ENCODE measurements at regions not wholly inside any gene's neighbourhood (a gene's known extent, or its start where the extent isn't known, plus 50 kb on each side); places are given as distances from the start of the nearest gene placed in this dataset.

GRCh38 chr3:65044401-65044800, 356.6 kb upstream of the ADAMTS9 start (continued):
- TF ChIP-seq REST (IDR thresholded peaks at IDR 0.05; ENCODE audit: unreplicated experiment) (no peak), ZNF114 (CRISPR knock-in tag; IDR thresholded peaks at IDR 0.05) (no peak), ZNF331 (CRISPR knock-in tag; IDR thresholded peaks at IDR 0.05; ENCODE audit: low read depth) (no peak)

- Histone ChIP-seq H3K79me2 (replicated peaks; ENCODE audit: insufficient read depth) (no peaks in the 10 kb centered on the region), H3K27me3 (ENCODE audit: insufficient read depth) (no peaks in the 10 kb centered on the region), H3F3A (replicated peaks; ENCODE audit: low read depth) (no peaks in the 10 kb centered on the region), H4K20me1 (replicated peaks; ENCODE audit: insufficient read depth) (no peaks in the 10 kb centered on the region), H3K4me1 (ENCODE audit: insufficient read depth) (no peaks in the 10 kb centered on the region), H2AFZ (0 out of 2 replicates have a peak overlapping the region, but pooled peaks have one; percentile 44), H3K4me2 (no peak overlapping the region), H3K27ac (ENCODE audit: low read depth) (no peak overlapping the region), H3K9me2 (ENCODE audit: insufficient read depth) (peaks cover 6% of the 10 kb centered on the region; the same call in 1 of the 2 replicates), H3K4me3 (no peak overlapping the region), H3K36me3 (ENCODE audit: insufficient read depth) (no peaks in the 10 kb centered on the region)
- Mint-ChIP-seq H3K4me3 (no peak overlapping the region), H3K36me3 (ENCODE audit: low read depth) (no peaks in the 10 kb centered on the region; the same call in 2 of the 3 replicates), H3K9me3 (no peaks in the 10 kb centered on the region), H3K4me1 (no peaks in the 10 kb centered on the region), H3K27ac (no peak overlapping the region), H3K27me3 (ENCODE audit: insufficient read depth, low read depth, poor library complexity) (peaks cover 2% of the 10 kb centered on the region)
- ATAC-seq (no peak), DNase-seq (ENCODE audit: low spot score) (no peak)
- TF ChIP-seq ETS1 (IDR thresholded peaks at IDR 0.05) (no peak), REST (IDR thresholded peaks at IDR 0.05; ENCODE audit: unreplicated experiment) (no peak), ZNF114 (CRISPR knock-in tag; IDR thresholded peaks at IDR 0.05) (no peak), STAT1 (IDR thresholded peaks at IDR 0.05; ENCODE audit: unreplicated experiment) (no peak), EZH2phosphoT487 (IDR thresholded peaks at IDR 0.05; ENCODE audit: unreplicated experiment) (no peak), POLR2AphosphoS5 (IDR thresholded peaks at IDR 0.05; ENCODE audit: low read depth) (no peak), CTCF (conservative IDR thresholded peaks at IDR 0.05; ENCODE audit: low read depth in 2 of 2) (no peak)
These were observed 354.9 kb upstream of the ADAMTS9 start for GRCh38 chr3:65042675-65043074.
